ENCODE measurements at regions not wholly inside any gene's neighbourhood (a gene's known extent, or its start where the extent isn't known, plus 50 kb on each side); places are given as distances from the start of the nearest gene placed in this dataset.
"Not testable (repeated sequence)": the region's sequence is repeated elsewhere in the genome, so short reads cannot be mapped to it uniquely, and the experiment has no call there.

DNA sequence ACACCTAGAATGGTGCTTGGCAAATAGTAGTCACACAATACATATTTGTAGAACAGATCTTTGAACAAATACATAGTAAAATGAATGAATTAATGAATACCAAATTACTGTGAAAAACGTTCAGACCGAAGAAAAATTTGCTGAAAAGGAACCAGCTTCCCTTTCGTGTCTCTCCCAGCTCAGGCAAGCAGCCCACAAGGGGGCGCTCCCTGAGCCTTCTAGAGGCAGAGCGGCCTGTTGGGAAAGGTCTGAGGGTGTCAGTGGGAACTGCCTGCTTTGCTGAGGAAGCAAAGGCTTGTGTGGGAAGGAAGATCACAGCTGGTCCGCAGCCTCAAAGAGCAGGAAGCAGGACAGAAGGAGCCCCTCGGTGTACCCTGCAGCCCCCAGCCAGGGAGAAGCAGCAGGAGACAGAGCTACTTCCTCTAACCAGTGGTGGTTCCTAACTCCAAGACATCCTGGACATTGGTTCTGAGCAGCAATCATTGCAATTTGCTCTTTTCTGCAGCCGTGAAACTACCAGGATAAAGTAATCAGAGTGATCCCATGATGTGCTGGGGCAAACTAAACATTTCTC, 231.1 kb downstream of the ANKRD30B start:
- H3K27me3 ChIP-seq (ENCODE audit: control insufficient read depth, insufficient read depth, low read length) = no peaks in the 10 kb centered on the region
- no peak overlapping the region for H3K4me3 ChIP-seq (ENCODE audit: insufficient read depth, low read depth, low read length)
- H3K36me3 ChIP-seq (replicated peaks; ENCODE audit: control insufficient read depth, insufficient read depth, low read length) = no peaks in the 10 kb centered on the region
- DNase-seq = no peak

- Histone ChIP-seq H3K4me3 (ENCODE audit: insufficient read depth, low read depth, low read length) (no peak overlapping the region), H3K27me3 (ENCODE audit: control insufficient read depth, insufficient read depth, low read length) (no peaks in the 10 kb centered on the region), H3K36me3 (replicated peaks; ENCODE audit: control insufficient read depth, insufficient read depth, low read length) (no peaks in the 10 kb centered on the region)
- no peak for DNase-seq
Observed at GRCh38 chr18:14979875-14980274, 231.9 kb downstream of the ANKRD30B start.

GRCh38 chr18:14984531-14984930, 236.6 kb downstream of the ANKRD30B start:
- not testable (repeated sequence) for H3K4me3 ChIP-seq (ENCODE audit: insufficient read depth, low read depth, low read length); H3K27me3 ChIP-seq (ENCODE audit: control insufficient read depth, insufficient read depth, low read length); DNase-seq; H3K36me3 ChIP-seq (replicated peaks; ENCODE audit: control insufficient read depth, insufficient read depth, low read length)

DNA sequence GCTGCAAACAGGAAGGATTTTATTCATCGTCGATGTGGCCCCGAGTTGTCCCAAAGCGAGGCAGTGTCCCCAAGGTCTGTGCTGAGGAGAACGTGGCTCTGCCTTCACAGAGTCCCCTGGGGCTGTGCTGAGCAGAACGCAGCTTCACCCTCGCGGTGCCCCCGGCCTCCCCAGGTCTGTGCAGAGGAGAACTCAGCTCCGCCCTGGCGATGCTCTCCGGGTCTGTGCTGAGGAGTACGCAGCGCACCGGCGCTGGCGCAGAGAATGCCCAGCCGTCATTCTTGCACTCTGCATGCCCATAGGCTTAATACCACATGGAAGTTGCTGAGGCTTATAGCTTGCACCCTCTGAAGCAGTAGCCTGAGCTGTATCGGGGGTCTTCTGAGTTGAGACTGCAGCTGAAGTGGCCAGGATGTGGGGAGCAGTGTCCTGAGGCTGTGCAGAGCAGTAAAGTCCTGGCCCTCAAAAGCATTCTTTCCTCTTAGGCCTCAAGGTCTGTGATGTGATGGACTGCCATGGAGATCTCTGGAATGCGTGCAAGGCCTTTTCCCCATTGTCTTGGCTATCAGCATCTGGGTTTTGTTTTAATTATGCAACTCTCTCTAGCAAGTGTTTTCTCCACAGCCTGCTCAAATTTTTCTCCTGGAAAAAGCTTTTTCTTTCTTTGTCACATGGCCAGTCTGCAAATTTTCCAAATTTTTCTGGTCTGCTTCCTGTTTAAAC, 237.5 kb downstream of the ANKRD30B start:
- not testable (repeated sequence) for DNase-seq; H3K27me3 ChIP-seq (ENCODE audit: control insufficient read depth, insufficient read depth, low read length); H3K36me3 ChIP-seq (replicated peaks; ENCODE audit: control insufficient read depth, insufficient read depth, low read length); H3K4me3 ChIP-seq (ENCODE audit: insufficient read depth, low read depth, low read length)

DNA sequence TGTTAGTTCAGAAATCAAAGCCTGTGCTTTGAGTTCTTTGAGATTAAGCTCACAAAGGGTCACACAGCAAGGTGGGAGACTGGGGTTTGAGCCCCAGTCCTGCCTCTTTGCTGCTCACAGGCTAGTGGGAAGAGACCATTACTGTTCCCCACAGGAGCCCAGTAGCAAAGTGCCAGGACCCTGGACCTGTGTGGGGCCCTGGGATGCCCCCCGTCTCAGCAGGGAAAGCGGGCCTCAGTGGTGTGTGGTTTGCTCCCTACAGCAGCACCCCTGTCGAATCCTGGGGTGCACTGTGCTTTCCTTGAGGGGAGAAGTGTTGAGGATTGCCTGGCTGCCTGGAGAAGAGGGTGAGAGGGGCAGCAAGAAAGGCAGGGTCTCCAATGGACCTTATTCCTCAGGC, 239.4 kb downstream of the ANKRD30B start:
- not testable (repeated sequence) for H3K4me3 ChIP-seq (ENCODE audit: insufficient read depth, low read depth, low read length); H3K36me3 ChIP-seq (replicated peaks; ENCODE audit: control insufficient read depth, insufficient read depth, low read length); H3K27me3 ChIP-seq (ENCODE audit: control insufficient read depth, insufficient read depth, low read length); DNase-seq

GRCh38 chr18:14987960-14988710, 240.2 kb downstream of the ANKRD30B start:
- not testable (repeated sequence) for H3K36me3 ChIP-seq (replicated peaks; ENCODE audit: control insufficient read depth, insufficient read depth, low read length); H3K4me3 ChIP-seq (ENCODE audit: insufficient read depth, low read depth, low read length); DNase-seq; H3K27me3 ChIP-seq (ENCODE audit: control insufficient read depth, insufficient read depth, low read length)

DNA sequence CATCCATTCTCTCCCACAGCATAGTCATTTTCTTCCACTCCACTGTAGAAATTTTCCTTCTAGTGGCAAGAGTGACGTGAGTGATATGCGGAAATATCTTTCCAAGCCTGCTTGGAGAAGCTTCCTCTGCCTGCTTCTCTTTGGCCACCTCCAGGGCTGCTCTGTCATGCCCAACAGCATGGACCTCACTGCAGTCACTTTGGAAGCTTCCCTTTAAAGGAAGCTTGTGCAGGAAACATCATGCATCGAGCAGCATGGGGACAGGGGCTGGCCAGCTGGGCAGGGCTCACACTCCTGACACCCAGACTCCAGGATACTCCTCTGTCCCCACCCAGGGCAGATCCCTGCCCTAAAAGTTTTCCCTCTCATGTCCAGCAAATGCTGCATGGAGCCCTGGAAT, 241.6 kb downstream of the ANKRD30B start:
- H3K36me3 ChIP-seq (replicated peaks; ENCODE audit: control insufficient read depth, insufficient read depth, low read length); DNase-seq; H3K4me3 ChIP-seq (ENCODE audit: insufficient read depth, low read depth, low read length); H3K27me3 ChIP-seq (ENCODE audit: control insufficient read depth, insufficient read depth, low read length): not testable (repeated sequence)

- DNase-seq; H3K27me3 ChIP-seq (ENCODE audit: control insufficient read depth, insufficient read depth, low read length); H3K4me3 ChIP-seq (ENCODE audit: insufficient read depth, low read depth, low read length); H3K36me3 ChIP-seq (replicated peaks; ENCODE audit: control insufficient read depth, insufficient read depth, low read length): not testable (repeated sequence)
Observed at GRCh38 chr18:14991934-14992445, 244.0 kb downstream of the ANKRD30B start.

- not testable (repeated sequence) for H3K27me3 ChIP-seq (ENCODE audit: control insufficient read depth, insufficient read depth, low read length); H3K4me3 ChIP-seq (ENCODE audit: insufficient read depth, low read depth, low read length); H3K36me3 ChIP-seq (replicated peaks; ENCODE audit: control insufficient read depth, insufficient read depth, low read length); DNase-seq
Observed at GRCh38 chr18:14992758-14993157, 244.8 kb downstream of the ANKRD30B start.

DNA sequence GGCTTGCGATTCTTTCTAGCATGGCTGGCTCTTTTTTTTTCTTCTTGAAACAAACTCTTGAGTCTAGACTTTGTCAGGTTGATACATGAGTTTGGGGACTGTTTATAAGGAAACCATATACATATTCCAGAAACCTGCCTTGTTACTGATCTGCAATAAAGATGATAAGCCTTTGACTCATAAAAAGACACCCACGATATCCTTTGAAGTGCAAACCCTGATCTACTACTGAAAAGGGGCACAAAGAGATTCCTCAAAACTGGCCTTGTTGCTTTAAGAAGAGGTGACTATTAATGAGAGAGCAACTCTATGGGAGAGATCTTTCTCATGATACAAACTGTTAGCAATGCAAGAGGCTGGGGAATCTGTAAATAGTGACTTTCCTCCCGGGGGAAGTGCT, 247.1 kb downstream of the ANKRD30B start:
- H3K4me3 ChIP-seq (ENCODE audit: insufficient read depth, low read depth, low read length); H3K27me3 ChIP-seq (ENCODE audit: control insufficient read depth, insufficient read depth, low read length); DNase-seq; H3K36me3 ChIP-seq (replicated peaks; ENCODE audit: control insufficient read depth, insufficient read depth, low read length): not testable (repeated sequence)

GRCh38 chr18:14997357-14997756, 249.4 kb downstream of the ANKRD30B start:
- Histone ChIP-seq H3K36me3 (replicated peaks; ENCODE audit: control insufficient read depth, insufficient read depth, low read length) (no peaks in the 10 kb centered on the region), H3K27me3 (ENCODE audit: control insufficient read depth, insufficient read depth, low read length) (no peaks in the 10 kb centered on the region)
- DNase-seq = no peak

DNA sequence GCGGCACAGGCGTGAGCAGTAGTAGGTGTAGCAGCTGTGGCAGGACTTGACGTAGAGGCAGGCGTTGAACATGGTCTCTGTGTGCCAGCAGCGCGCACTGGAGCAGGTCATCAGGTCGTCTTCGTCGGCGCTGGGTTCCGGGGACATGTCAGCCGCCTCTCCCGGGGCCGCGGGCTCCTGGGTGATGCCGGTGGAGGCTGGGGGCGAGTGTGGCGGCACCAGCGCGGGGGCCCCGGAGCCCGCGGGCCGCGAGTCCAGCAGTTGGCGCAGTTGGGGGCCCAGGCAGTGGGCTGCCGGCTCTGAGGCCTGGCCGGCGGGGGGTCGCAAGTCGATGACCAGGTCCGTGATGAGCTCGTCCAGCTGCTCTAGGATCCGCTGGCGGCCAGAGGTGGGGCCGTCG, 249.9 kb downstream of the ANKRD30B start:
- not testable (repeated sequence) for H3K36me3 ChIP-seq (replicated peaks; ENCODE audit: control insufficient read depth, insufficient read depth, low read length); H3K4me3 ChIP-seq (ENCODE audit: insufficient read depth, low read depth, low read length); H3K27me3 ChIP-seq (ENCODE audit: control insufficient read depth, insufficient read depth, low read length); DNase-seq

More at GRCh38 chr18:14997357-14997756, 249.4 kb downstream of the ANKRD30B start:
- no peak overlapping the region for H3K4me3 ChIP-seq (ENCODE audit: insufficient read depth, low read depth, low read length)

DNA sequence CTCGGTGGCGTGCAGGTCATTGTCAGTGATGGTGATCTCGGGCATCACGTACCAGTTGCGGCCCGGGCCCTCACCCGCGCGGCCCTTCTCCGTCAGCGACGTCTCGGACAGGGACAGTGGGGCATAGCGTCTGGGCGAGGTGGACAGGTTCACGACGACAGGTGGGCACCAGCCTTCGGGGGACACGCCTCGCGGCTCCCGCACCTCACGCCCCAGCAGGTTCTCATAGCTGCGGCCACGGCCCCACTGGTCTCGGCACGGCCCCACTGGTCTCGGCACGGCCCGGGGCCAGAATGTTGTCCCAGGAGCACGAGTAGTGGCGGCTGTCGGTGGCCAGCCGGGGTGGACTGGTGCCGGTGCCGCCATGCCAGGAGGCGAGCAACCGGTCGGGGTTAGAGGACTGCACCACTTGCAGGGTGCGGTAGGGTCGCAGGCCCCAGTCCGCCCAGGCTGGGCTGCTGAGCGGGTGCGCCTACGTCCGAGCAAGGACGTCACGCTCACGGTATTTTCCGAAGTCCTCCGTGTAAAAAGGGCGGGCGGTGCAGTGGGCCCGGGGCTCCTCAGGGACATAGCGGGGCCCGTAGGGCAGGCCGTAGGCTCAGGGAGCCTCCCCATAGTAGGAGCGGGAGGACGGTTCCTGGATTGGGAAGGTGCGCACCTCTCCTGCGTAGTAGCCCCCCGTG, 250.5 kb downstream of the ANKRD30B start:
- not testable (repeated sequence) for H3K27me3 ChIP-seq (ENCODE audit: control insufficient read depth, insufficient read depth, low read length); H3K36me3 ChIP-seq (replicated peaks; ENCODE audit: control insufficient read depth, insufficient read depth, low read length); H3K4me3 ChIP-seq (ENCODE audit: insufficient read depth, low read depth, low read length); DNase-seq

DNA sequence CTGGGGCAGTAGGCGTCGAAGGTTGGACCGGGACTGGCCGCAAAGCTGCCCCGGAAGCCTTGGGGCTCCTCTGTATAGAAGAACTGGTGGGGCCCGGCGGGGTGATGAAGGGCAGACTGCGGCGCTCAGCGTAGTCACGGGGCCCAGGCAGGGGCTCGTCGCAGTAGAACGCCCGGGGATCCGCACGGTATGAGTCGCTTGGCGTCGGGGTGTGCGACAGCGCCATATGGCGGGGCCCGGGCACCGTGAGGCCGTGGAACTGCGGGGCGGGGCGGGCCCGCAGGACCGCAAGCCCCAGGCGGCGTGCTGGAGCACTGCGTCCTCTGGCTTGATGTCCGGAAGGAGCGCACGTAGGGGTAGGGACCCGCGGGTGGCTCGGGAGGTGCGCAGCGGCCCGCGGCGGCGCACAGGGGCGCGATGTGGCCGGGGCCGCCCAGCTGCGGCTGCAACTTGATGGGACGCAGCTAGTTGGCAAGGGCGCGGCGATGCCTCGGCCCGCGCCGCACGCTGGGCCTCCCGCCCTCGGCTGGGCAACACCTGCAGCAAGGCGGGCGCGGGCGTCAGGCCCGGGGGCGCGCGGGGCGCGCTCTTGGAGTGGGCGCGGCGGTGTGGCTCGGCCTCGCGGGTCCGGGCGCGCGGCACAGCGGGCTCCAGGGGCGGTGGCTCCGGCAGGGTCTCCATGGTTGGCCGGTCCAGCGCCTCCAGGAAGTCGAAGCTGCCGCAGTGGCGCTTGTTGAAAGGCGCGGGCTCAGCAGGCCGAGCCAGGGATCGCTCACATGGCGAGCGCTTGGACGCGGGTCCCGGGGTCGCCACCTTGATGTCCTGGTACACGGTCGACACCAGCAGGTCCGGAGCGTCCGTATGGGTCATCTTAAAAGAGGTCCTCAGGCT, 251.4 kb downstream of the ANKRD30B start:
- Histone ChIP-seq H3K27me3 (ENCODE audit: control insufficient read depth, insufficient read depth, low read length) (no peaks in the 10 kb centered on the region), H3K36me3 (replicated peaks; ENCODE audit: control insufficient read depth, insufficient read depth, low read length) (no peaks in the 10 kb centered on the region), H3K4me3 (ENCODE audit: insufficient read depth, low read depth, low read length) (no peak overlapping the region)
- no peak for DNase-seq
